Urinary bladder (tissue), 3 donors: ENCODE measurements at regions not wholly inside any gene's neighbourhood (a gene's known extent, or its start where the extent isn't known, plus 50 kb on each side); places are given as distances from the start of the nearest gene placed in this dataset.

Experiments used
- DNase-seq: peaks from one replicate; pipeline ENCODE4 v3.0.0-alpha.2; 2015; ENCODE audit errors: extremely low spot score
- H3K27ac ChIP-seq: one replicate; pipeline ENCODE4 v1.5.1; 2013; ENCODE audit warnings: low read depth, mild to moderate bottlenecking, moderate library complexity
- H3K36me3 ChIP-seq: one replicate; pipeline ENCODE4 v1.6.1; 2013; ENCODE audit warnings: mild to moderate bottlenecking, moderate library complexity; ENCODE audit not compliant: insufficient read depth
- H3K4me1 ChIP-seq: one replicate; pipeline ENCODE4 v1.6.1; 2013; ENCODE audit warnings: mild to moderate bottlenecking, moderate library complexity; ENCODE audit not compliant: insufficient read depth
- H3K4me3 ChIP-seq: one replicate; pipeline ENCODE4 v1.5.1; 2013; ENCODE audit warnings: low read depth, low read length
- WGBS: extraction: QIAGEN DNeasy Blood & Tissue Kit; methylation state at CpG from one replicate; pipeline ENCODE4 v1.1.7; 2013; 5-methylcytosine and 5-hydroxymethylcytosine counted together
- donor health status: healthy with polysubstance abuse.
- donor health status: healthy.

- no peaks in the 10 kb centered on the region for H3K4me1 ChIP-seq
- 68% methylated on average over 1 of the region's 1 CpG for WGBS
- DNase-seq: no peak
- H3K36me3 ChIP-seq: no peaks in the 10 kb centered on the region
- no peak overlapping the region for H3K4me3 ChIP-seq
- no peak overlapping the region for H3K27ac ChIP-seq
Observed at GRCh38 chr5:88113429-88113828, 155.2 kb downstream of the TMEM161B start.

DNA sequence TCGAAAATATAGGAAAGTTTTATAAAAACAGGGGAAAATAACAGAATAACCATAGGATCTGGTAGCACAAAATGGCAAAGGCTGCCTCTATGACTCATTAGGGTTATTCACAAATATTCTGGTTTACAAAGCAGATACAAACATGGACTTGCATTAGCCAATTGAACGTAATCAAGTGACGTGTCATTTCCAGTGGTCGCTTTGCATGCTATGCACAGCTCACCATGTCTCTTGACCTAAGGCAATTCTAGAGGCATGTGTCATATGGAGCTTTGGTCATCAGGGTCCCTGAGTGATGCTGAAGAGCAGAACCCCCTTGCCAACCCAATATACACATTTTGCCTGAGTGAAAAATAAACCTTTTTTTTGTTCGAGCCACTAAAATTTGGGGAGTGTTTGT is 158.8 kb downstream of the TMEM161B start:
- 90% methylated on average over 5 of the region's 5 CpGs for WGBS
- no peak overlapping the region for H3K27ac ChIP-seq
- H3K4me3 ChIP-seq: no peak overlapping the region
- DNase-seq: no peak
- no peaks in the 10 kb centered on the region for H3K4me1 ChIP-seq
- no peaks in the 10 kb centered on the region for H3K36me3 ChIP-seq

DNA sequence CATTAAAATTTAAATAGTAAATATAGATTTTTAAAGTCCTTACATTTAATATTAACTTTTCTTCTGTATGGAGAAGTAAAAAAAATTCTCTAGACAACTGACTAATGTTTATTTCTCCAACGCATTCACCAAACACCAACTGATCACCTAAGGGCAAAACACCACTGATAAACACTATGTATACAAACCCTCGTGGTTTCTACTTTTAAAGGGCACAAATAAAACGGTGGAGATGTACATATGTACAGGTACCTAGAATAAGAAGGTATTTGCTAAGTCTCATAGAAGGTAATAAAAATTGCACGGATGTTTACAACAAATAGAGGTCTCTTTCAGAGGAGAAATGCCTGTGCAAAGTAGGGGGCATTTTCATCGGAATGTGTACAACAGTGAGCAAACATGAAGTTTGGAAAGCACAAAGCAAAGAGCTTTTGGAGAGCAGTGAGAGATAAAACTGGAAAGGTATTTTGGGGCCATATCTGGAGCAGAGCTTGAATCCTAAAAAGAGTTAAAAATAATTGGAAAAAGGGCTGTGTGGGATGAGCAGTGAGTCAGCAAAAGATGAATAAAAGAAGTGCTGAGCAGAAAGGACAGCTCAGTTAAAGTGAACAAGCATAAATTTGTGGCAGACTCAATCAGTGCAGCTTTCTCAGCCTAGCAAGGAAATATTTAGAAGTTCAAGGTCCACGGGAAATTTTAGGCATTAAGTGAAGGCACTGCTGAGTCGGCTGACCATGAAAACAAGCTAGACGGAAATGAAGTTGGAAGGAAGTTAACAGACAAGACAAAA is 160.0 kb downstream of the TMEM161B start:
- WGBS: 72% methylated on average over 8 of the region's 8 CpGs
- Histone ChIP-seq H3K4me3 (no peak overlapping the region), H3K4me1 (no peaks in the 10 kb centered on the region), H3K27ac (no peak overlapping the region), H3K36me3 (no peaks in the 10 kb centered on the region)
- no peak for DNase-seq

DNA sequence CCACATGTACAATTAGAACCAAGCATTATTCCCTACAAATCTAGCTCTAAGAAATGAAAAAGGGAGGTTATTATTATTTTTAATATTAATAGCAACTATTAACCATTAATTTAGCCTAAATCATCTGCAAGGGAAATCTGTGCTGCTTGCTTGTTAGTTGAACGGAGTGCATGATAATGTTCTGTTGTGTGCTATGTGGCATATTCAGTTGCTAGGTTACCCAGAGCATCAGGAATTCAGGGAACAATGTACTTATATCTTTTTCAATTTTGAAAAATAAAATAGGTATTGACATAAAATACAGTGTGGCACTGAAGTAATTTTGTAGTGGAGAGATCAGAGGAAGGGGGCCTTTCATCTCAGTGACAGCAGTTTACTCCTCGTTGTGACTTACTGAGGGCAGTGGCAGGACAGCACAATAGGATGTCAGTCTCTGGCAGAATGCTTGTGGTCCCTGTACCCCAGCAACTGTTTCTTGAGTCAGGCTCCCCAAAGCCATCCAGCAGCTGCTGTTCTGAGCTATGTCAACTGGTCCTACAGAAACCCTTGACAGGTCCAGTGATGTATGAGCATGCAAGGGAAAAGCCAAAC is 173.6 kb downstream of the TMEM161B start:
- no peaks in the 10 kb centered on the region for H3K4me1 ChIP-seq
- DNase-seq: no peak
- no peak overlapping the region for H3K4me3 ChIP-seq
- WGBS: 40% methylated on average over 2 of the region's 2 CpGs
- no peaks in the 10 kb centered on the region for H3K36me3 ChIP-seq
- H3K27ac ChIP-seq: no peak overlapping the region

GRCh38 chr5:88094403-88094802 is 174.2 kb downstream of the TMEM161B start:
- Histone ChIP-seq H3K36me3 (no peaks in the 10 kb centered on the region), H3K27ac (no peak overlapping the region), H3K4me3 (no peak overlapping the region), H3K4me1 (no peaks in the 10 kb centered on the region)
- DNase-seq: no peak
- WGBS: 67% methylated on average over 3 of the region's 3 CpGs

DNA sequence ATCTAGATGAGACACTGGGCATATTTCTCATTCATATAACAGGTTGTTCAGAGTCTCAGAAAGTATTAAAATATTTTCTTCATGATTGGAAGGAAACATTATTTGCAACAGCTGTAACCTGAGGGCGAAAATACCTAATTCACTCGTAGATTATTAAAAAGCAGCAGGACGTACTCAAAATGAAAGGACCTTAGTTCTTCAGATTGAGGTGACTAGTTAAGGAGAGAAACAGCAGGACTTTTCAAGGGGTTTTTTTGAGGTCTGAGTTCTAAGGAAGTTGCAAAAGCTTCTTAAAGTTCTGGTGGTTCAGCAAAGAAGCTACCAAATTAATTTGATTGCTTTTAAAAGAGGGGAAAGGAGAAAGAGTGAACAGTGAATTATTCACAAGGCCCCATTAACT is 174.9 kb downstream of the TMEM161B start:
- no peaks in the 10 kb centered on the region for H3K4me1 ChIP-seq
- H3K27ac ChIP-seq: no peak overlapping the region
- H3K4me3 ChIP-seq: no peak overlapping the region
- no peaks in the 10 kb centered on the region for H3K36me3 ChIP-seq
- 75% methylated on average over 3 of the region's 3 CpGs for WGBS
- DNase-seq: no peak

- no peak overlapping the region for H3K4me3 ChIP-seq
- no peak overlapping the region for H3K27ac ChIP-seq
- no peaks in the 10 kb centered on the region for H3K4me1 ChIP-seq
- 25% methylated on average over 4 of the region's 4 CpGs for WGBS
- DNase-seq: no peak
- no peaks in the 10 kb centered on the region for H3K36me3 ChIP-seq
Observed at GRCh38 chr5:88092958-88093605, 175.6 kb downstream of the TMEM161B start.

GRCh38 chr5:88092358-88092757 is 176.3 kb downstream of the TMEM161B start:
- WGBS: 24% methylated on average over 1 of the region's 1 CpG
- DNase-seq: no peak
- H3K4me1 ChIP-seq: no peaks in the 10 kb centered on the region
- H3K27ac ChIP-seq: no peak overlapping the region
- H3K36me3 ChIP-seq: no peaks in the 10 kb centered on the region
- no peak overlapping the region for H3K4me3 ChIP-seq

DNA sequence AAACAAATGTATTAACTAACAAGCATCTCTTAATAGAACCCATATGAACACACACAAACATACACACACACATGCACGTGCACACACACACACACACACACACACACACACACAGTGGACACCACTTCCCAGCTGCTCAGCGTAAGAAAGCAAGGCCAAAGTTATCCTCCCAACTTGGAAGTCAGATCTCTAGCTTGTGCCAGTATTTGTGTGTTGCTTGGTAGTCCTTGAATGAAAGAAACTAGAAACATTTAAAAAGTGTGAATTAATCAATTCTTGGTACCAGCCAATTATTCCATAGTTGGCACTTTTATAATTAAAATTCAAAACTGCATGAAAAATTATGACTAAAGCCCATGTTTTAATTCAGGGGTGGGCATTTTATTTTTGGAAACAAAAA is 178.1 kb downstream of the TMEM161B start:
- H3K4me3 ChIP-seq: no peak overlapping the region
- WGBS: 77% methylated on average over 2 of the region's 2 CpGs
- H3K27ac ChIP-seq: no peak overlapping the region
- H3K4me1 ChIP-seq: no peaks in the 10 kb centered on the region
- DNase-seq: no peak
- no peaks in the 10 kb centered on the region for H3K36me3 ChIP-seq

- Histone ChIP-seq H3K4me1 (no peaks in the 10 kb centered on the region), H3K4me3 (no peak overlapping the region), H3K27ac (no peak overlapping the region), H3K36me3 (no peaks in the 10 kb centered on the region)
- DNase-seq: no peak
- 46% methylated on average over 7 of the region's 7 CpGs for WGBS
Observed at GRCh38 chr5:88089719-88090390, 178.8 kb downstream of the TMEM161B start.

GRCh38 chr5:88085462-88085861 is 183.2 kb downstream of the TMEM161B start:
- WGBS: 63% methylated on average over 5 of the region's 5 CpGs
- Histone ChIP-seq H3K36me3 (no peaks in the 10 kb centered on the region), H3K4me3 (no peak overlapping the region), H3K27ac (no peak overlapping the region), H3K4me1 (no peaks in the 10 kb centered on the region)
- DNase-seq: no peak

- no peak overlapping the region for H3K4me3 ChIP-seq
- no peak for DNase-seq
- H3K4me1 ChIP-seq: no peaks in the 10 kb centered on the region
- H3K27ac ChIP-seq: no peak overlapping the region
- no peaks in the 10 kb centered on the region for H3K36me3 ChIP-seq
Observed at GRCh38 chr5:88081877-88082276, 186.8 kb downstream of the TMEM161B start.

- H3K4me1 ChIP-seq: no peaks in the 10 kb centered on the region
- no peaks in the 10 kb centered on the region for H3K36me3 ChIP-seq
- H3K4me3 ChIP-seq: no peak overlapping the region
- no peak overlapping the region for H3K27ac ChIP-seq
- no peak for DNase-seq
Observed at GRCh38 chr5:88063813-88064212, 204.8 kb downstream of the TMEM161B start.

DNA sequence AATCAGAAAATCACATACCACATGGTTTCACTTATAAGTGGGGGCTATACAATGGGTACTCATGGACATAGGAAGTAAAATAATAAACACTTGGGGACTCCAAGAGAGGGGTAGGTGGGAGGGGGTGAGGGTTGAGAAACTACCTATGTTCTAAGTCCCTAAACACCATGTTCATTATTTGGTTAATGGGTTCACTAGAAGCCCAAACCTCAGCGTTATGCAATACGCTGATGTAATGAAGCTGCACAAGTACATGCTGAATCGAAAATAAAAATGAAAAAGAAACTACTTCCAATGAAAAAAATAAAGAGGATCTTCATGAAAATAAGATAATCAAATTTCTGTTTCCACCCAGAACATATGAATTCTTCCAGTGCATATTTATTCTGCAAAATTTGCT is 208.5 kb downstream of the TMEM161B start:
- 87% methylated on average over 3 of the region's 3 CpGs for WGBS
- no peak for DNase-seq
- H3K4me3 ChIP-seq: no peak overlapping the region
- H3K4me1 ChIP-seq: no peaks in the 10 kb centered on the region
- no peak overlapping the region for H3K27ac ChIP-seq
- H3K36me3 ChIP-seq: no peaks in the 10 kb centered on the region
